ENCODE measurements at regions not wholly inside any gene's neighbourhood (a gene's known extent, or its start where the extent isn't known, plus 50 kb on each side); places are given as distances from the start of the nearest gene placed in this dataset.
"Not testable (repeated sequence)": the region's sequence is repeated elsewhere in the genome, so short reads cannot be mapped to it uniquely, and the experiment has no call there.

DNA sequence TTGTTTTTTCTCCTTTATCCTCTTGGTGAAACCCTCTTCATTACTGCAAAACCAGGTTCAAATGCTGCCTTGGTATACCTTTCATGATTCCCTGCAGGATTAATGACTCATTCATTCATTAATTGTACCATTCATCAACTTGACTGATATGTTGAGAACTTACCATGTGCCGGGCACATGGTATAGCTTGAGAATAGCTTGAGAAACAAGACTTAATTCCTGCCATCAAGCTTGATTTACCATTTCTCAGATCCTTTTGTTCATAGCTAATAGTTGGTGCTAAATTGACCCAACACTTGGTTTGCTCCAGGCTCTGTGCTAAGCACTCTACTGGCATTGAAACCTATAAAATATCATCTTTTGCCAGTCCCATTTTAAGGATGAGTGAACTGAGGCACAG, 165.7 kb downstream of the YIPF5 start:
- no peak for DNase-seq (ENCODE audit: low spot score)

DNA sequence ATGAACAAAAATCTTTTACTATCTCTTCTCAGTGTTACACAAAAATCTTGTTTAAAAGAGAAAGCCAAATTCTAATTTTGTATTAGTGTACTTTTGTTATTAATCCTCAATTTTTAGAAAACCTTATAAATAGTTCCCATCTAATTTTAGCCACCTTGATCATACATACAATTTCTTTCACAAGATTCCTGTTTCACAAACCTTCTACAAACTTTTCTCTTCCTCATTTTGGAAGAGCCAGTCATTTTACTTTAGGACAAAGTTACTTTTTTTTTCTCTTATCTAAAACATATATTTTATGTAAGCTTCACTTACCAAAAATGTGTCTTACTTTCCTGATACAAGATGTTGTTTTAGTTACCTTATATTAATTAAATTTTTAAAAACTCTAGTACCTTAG, 161.3 kb downstream of the YIPF5 start:
- DNase-seq (ENCODE audit: low spot score) = no peak

DNA sequence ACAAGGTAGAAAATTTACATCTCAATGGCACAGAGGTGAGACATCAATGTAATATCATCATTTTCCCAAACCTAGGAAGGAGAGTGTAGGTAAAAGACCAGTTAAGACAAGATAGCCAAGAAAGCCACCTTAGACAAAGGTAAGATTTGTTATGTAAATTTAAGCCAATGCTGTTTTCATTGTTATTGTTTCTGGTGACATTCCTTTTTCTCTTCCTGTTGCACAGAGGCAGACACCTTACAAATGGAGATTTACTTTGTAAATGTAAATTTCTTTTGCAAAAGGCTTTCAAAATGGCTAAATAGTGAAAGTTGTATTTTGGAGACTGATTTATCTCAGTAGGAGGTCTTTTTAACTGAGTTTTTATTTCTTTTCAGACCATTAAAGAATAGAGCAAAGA, 159.1 kb downstream of the YIPF5 start:
- no peak for DNase-seq (ENCODE audit: low spot score)

DNA sequence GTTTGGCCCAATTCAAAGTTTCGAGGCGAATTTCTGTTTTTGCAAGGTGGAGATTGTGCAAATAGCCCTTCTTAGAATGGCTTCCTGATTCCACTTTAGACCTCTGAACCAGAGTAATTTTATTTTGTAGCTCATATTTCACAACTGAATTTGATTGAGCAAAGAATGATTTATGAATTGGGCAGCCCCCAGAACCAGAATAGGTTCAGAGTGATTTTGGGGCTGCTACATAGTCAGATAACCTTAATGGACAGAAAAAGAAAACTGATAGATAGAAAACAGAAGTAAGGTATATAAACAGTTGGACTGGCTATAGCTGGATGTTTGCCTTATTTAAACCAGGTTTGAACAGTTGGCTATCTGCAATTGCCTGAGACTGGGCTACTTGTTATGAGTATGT, 156.6 kb downstream of the YIPF5 start:
- no peak for DNase-seq (ENCODE audit: low spot score)

DNA sequence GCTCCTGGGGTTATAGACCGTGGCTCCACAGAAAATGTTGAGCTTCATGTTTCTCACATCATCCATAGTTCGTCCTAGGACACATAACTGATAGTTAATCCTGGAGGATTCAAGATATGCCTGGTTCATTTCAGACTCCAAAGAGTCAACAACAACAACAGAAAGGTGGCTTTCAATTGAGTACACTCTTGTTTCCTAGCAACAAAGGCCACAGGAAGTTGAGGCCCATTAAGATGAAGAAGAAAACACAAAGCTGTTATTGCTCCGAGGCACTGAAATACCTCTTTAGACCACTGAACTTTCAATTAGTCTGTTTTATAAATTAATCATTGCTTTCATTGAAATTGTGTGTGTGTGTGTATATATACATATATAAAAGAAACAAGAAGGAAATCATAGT, 154.5 kb downstream of the YIPF5 start:
- DNase-seq (ENCODE audit: low spot score) = no peak

DNA sequence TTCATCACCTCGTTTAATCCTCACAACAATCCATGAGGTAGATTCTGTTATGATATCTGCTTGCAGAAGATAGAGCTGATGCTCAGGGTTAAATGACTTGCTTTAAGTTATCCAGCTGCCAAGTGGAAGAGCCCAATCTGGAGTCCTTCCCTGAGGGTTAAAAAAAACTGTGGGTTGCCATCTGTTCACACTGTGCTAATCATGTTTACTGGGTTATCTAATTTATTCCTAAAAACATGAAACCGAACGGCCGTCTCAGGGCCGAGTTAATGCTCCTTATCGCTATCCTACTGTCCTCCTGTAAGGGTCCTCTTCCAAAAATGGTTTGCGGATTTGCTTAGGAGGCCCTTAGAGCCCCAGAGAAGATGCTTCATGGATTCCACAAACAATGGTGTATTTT, 153.3 kb downstream of the YIPF5 start:
- DNase-seq (ENCODE audit: low spot score) = no peak

DNA sequence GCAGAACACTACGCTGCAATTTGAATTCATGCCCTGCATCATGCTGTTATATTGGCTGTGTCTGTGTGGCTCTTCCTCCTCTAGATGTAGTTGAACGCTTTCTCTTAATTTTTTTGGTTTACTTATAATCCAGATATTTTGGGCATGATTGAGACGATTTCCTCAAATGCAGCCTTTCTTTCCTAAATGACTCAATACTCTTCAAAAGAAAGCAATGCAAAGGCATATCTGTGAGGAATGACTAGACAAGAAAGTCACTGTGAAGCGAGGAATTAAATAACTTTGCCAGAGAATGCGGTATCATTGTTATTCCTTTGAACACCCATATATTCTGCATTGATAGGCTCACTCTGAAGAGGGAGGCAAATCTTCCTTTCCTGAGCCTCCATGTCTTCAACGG, 152.8 kb downstream of the YIPF5 start:
- no peak for DNase-seq (ENCODE audit: low spot score)

DNA sequence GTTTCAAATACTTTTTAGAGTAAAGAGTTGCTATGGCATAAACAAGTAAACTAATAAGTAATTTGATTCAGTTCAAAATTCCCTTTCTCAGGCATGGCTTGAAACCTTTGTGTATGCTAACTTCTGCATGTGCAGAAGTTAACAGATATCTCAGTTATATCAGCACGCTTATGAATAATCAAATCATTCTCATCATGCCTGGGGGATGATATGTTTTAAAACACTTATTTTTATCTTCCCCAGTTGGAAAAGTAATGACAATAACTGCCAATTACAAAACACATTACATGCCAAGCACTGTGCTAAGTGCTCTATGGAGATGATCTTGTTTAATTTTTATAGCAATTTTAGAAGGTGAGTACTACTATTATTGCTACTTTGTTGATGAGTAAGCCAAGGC, 146.4 kb downstream of the YIPF5 start:
- DNase-seq (ENCODE audit: low spot score) = no peak

DNA sequence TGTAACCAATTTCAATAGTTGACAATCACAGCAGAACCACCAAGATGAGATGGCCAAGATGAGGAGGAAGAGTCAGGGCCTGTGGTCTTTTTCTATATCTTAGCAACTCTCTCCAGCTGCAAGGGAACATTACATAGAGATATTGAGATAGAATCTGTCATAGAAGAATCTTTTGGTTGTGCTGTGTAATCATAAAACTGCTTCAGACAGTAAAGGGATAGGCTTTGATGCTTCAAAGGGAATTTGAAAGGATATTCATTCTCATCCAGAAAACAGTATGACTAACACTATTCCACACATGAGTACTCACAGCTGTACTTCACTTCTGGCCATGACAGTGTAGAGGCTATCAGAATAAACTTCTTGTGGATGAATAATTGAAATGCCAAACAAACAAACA, 145.9 kb downstream of the YIPF5 start:
- DNase-seq (ENCODE audit: low spot score) = no peak

DNA sequence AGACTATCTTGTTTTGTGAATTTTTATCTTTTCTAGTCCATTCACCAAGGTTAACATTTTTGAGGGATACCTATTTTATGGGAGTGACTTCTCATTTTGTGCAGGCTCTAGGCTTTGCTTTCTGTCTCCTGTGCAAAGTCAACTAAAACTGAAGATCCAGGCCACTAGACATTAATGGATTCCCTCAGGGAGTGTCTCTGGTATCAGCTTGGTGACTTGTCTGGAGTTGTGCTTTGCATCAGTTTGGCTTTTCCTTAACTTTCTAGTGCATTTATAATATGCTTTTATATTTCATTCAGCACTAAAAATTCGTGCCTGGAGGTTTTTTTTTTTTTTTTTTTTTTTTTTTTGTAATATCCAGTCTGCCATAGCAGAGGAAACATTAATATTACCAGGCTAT, 144.2 kb downstream of the YIPF5 start:
- DNase-seq (ENCODE audit: low spot score) = no peak

DNA sequence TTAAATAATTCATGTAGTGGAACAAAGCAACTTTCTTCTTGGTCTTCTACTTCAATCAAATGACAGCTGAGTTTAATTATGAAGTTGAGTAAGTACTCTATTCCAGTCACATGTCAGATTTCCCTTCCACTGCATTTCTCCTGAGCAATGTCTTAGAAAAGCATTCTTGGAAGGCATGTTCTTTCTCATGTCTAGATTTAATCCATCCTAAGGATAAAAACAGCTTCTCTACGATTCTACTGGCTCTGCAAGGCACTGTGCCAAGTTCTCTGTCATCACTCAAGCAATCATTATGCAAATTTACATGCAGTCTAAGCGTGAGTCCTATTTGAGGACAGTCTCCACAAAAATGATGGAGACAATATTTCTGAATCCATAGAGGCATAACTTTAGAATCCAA, 142.4 kb downstream of the YIPF5 start:
- no peak for DNase-seq (ENCODE audit: low spot score)

DNA sequence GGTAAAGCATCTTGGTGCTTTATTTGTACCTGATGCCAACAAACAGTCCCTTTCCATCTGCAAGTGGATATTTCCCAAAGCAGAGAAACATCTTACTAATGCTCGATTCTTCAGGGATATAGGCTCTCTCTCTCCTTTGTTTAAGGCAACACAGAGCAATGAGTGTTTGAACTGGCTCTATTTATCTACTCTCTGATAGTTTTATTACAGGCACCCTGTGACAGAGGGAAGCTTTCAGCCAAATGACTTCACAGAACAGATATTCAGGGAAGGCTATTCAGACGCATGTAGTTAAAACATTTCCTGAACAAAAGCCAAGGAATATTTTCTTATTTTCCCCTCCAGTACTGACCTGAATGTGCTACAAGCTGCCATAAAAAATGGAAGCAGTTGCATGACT, 141.8 kb downstream of the YIPF5 start:
- DNase-seq (ENCODE audit: low spot score) = peak; percentile 53

DNA sequence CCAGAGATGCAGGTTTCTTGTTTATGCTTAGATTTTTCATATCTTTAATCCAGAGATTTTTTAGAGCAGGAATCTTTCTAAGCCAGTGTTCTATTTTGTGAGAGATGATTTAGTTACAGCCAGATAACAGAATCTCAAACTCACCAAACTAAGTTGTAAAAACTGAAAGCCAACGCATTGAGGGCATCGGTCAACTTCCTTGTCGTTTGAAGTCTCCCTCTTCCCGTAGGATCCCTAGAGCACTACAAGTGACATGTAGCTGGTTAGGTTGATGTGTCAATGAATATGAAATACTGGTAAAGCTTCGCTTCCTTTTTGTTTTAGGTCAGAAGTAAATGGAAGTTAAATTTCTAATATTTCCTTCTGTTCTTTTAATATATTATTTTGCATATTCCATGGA, 139.6 kb downstream of the YIPF5 start:
- no peak for DNase-seq (ENCODE audit: low spot score)

DNA sequence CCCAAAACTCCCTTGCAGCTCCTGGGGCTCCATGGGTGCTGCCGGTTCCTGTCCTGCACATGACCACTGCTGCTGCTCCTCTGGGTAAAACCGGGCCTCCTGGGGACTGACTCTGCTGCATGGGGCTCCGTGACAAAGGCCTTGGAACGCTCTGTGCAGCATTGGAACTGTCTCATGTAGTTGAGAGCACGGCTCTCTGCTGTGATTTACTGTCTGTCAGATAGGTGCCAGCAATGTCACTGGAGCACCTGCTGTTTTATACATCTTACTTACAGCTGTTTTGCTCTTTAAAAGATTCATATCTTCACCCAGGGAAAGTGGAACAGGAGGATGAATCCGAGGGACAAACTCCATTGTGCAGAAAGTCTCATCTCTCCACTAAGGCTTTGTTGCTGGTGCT, 138.1 kb downstream of the YIPF5 start:
- DNase-seq (ENCODE audit: low spot score) = no peak

DNA sequence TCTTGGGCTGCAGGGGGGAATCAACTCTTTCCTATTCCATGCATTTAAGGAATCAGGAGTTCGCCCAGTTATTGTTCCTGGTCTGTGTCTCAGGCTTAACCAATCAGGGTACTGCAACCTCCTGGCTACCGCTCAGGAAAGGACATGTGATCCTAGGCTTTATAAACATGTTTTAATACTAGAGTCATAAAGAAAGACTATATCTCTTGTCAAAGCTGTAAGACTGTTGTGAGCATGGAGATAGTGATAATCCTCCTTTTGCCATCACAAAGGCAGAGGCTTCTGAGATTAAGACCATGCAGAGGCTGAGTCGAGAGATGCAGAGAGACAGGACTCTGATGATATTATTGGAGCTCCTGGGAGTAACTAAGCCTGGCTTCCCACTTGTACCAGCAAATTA, 137.0 kb downstream of the YIPF5 start:
- DNase-seq (ENCODE audit: low spot score) = no peak

DNA sequence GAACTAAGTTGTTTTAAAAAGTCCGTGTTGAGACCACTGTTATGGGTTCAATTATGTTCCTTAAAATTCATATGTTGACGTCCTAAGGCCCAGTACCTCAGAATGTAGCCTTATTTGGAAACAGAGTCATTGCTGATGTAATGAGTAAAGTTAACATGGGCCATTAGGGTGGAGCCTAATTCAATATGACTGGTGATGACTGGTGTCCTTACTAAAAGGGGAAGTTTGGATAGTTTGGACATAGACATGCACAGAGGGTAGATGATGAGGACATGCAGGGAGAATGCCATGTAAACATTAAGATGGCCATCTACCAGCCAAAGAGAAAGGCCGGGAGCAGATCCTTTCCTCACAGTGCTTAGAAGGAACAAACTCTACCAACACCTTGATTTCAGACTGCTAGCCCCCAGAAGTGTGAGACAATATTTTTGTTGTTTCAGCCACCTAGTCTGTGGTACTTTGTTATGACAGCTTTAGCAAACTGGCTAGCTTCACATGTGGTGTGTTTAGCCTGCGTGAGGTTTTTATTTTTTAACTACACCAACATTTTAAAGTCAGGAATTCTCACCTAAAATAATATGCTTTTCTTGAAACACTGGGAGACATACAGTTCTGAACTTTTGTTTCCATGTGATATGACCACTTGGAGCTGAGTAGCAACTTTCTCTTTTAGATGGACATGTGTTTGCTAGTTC, 135.3 kb downstream of the YIPF5 start:
- DNase-seq (ENCODE audit: low spot score) = no peak

DNA sequence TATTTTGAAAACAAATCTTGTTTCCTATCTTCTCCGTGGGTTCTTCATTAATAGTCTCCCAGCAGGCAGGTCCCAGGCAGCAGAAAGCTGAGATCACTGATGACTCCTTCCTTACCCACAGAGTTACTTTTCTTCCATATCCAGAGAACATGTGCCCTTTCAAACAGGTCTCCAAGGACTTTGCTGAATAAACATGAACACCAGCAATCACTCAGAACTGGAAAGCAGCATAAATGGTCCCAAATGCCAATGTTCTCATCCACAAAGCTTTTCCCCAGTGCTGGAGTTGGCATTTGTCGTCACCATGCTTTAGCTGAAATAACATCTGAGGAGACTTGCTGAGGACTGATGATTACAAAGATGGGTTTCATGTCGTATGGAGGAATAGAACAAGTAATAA, 134.0 kb downstream of the YIPF5 start:
- DNase-seq (ENCODE audit: low spot score) = no peak

DNA sequence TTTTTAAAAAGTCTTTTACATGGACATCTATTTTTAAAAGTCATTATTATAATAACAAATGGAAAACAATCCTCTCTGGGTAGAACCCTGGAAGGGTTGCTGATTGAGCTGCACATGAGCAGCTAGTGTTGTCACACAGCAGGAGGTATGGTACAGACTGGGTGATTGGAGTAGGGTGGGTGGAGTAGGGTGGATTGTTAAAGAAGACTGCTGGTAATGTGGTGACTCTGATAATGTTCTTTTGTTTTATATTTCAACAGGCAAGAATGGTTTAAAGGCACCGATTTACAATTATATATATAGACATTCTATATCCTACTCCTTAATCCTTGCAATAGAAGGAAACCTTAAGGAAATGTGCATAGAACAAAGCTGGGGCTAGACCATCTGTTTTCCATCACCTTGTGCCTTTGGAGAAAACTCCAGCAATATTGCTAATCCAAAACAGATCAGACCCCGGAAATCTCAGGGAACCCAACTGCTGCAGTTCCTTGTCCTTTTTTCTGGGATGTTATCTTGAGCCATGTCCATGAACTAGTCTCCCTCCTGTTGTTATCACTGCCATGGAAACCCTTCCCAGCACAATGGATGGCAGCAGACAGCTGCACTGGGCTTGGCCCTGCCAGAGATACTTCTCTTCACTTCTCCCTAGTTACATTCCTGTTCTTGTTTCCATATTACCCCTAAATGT, 129.7 kb downstream of the YIPF5 start:
- DNase-seq (ENCODE audit: low spot score) = no peak

DNA sequence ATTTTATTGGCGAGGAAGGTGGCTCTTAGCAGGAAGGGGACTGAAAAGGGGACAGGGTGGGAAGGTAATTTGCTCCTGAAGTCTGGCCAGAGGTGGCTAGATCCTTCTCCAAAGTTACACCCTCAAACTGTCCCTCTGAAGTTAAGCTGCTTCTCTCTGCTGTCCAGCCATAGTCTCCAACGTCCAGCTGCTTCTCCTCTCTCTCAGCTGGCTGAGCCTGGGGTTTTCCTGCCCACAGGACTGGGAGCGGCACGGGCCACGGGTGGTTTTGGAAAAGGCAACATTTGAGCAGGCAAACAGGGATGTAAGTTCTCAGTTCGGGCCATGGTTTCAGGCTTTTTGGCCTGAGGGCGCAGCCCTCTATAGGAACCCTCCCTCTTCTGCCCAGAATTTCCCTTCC, 128.3 kb downstream of the YIPF5 start:
- DNase-seq (ENCODE audit: low spot score) = no peak

DNA sequence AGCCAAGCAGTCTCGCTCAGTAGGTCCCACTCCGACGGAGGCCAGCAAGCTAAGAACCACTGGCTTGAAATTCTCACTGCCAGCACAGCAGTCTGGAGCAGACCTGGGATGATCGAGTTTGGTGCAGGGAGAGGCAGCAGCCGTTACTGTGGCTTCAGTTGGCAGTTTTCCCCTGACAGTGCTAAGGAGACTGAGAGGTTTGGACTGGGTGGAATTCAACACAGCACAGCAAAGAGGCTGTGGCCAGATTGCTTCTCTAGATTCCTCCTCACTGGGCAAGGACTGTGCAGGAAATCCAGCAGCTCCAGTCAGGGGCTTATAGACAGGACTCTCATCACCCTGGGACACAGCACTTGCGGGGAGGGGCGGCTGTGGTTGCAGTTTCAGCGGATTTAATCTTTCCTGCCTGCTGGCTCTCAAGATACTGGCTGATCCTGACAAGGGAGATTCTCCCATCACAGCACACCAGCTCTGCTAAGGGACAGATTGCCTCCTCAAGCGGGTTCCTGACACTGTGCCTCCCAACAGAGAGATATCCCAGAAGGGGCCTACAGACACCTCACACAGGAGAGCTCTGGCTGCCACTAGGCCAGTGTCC, 122.1 kb downstream of the YIPF5 start:
- no peak for DNase-seq (ENCODE audit: low spot score)

DNA sequence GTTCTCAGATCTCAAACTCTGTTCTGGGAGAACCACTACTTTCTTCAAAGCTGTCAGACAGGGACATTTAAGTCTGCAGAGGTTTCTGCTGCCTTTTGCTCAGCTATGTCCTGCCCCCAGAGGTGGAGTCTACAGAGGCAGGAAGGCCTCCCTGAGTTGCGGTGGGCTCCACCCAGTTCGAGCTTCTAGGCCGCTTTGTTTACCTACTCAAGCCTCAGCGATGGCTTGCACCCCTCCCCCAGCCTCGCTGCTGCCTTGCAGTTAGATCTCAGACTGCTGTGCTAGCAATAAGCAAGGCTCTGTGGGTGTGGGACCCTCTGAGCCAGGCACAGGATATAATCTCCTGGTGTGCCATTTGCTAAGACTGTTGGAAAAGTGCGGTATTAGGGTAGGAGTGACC, 115.1 kb downstream of the YIPF5 start:
- DNase-seq (ENCODE audit: low spot score) = not testable (repeated sequence)

DNA sequence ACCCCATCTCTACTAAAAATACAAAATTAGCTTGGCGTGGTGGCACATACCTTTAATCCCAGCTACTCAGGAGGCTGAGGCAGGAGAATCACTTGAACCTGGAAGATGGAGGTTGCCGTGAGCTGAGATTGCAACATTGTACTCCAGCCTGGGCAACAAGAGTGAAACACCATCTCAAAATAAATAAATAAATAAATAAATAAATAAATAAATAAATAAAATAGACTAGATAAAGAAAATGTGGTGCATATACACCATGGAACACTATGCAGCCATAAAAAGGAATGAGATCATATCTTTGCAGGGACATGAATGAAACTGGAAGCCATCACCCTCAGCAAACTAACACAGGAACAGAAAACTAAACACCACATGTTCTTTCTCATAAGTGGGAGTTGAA, 110.4 kb downstream of the YIPF5 start:
- DNase-seq (ENCODE audit: low spot score) = not testable (repeated sequence)

DNA sequence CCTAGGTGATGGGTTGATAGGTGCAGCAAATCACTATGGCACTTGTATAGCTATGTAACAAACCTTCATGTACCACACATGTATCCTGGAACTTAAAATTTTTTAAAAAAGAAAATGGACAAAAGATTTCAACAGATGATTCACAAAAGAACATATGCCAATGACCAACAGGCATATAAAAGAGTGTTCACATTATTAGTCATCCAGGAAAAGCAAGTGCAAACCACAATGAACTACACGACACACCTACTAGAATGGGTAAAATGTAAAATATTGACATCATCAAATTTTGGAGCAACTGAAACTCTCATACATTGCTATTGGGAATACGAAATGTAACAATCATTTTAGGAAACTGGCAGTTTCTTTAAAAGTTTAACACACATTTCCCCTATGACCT, 109.9 kb downstream of the YIPF5 start:
- DNase-seq (ENCODE audit: low spot score) = no peak

DNA sequence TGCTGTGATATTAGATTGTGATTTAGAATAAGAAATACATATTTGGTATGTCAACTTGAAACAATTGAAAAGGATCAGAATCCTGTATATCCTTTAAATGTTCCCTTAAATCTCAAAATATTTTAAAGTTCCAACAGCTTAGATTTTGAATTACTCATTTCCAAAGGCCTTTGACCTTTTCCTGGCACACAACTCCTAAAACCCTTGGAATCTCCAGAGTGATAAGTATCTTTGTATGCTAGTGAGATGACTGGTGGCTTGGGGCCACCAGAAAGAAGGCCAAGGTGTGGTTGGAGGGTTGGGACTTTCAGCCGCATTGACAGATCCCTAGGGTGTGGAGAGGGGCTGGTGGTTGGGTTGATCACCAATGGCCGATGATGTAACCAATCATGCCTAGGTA, 104.7 kb downstream of the YIPF5 start:
- no peak for DNase-seq (ENCODE audit: low spot score)

Measured in hepatic stellate cell (primary cell).